HG02981 (cell line): ENCODE measurements at regions not wholly inside any gene's neighbourhood (a gene's known extent, or its start where the extent isn't known, plus 50 kb on each side); places are given as distances from the start of the nearest gene placed in this dataset.
"Not testable (repeated sequence)": the region's sequence is repeated elsewhere in the genome, so short reads cannot be mapped to it uniquely, and the experiment has no call there.

ENCODE experiments used
- ATAC-seq: cut with Tn5 transposase; IDR thresholded peaks from one replicate; pipeline ENCODE4 v1.9.1; 2021; ENCODE audit warnings: mild to moderate bottlenecking, moderate library complexity; ENCODE audit not compliant: unreplicated experiment

GRCh38 chr13:65336916-65337315 lies 1893.2 kb downstream of the PCDH9 start:
- no peak for ATAC-seq

- no peak for ATAC-seq
These were observed 1893.9 kb downstream of the PCDH9 start for GRCh38 chr13:65336087-65336749.

- no peak for ATAC-seq
These were observed 1899.4 kb downstream of the PCDH9 start for GRCh38 chr13:65330691-65331090.

GRCh38 chr13:65330287-65330686 lies 1899.8 kb downstream of the PCDH9 start:
- ATAC-seq, result no peak

- not testable (repeated sequence) for ATAC-seq
These were observed 1906.9 kb downstream of the PCDH9 start for GRCh38 chr13:65323192-65323591.

GRCh38 chr13:65321423-65321822 lies 1908.7 kb downstream of the PCDH9 start:
- not testable (repeated sequence) for ATAC-seq

GRCh38 chr13:65314008-65314407 lies 1916.1 kb downstream of the PCDH9 start:
- ATAC-seq, result no peak

- no peak for ATAC-seq
These were observed 1919.3 kb downstream of the PCDH9 start for GRCh38 chr13:65310663-65311328.

GRCh38 chr13:65309906-65310305 lies 1920.2 kb downstream of the PCDH9 start:
- ATAC-seq, result no peak

GRCh38 chr13:65308729-65309128 lies 1921.4 kb downstream of the PCDH9 start:
- not testable (repeated sequence) for ATAC-seq

GRCh38 chr13:65307056-65307455 lies 1923.1 kb downstream of the PCDH9 start:
- ATAC-seq, result no peak

GRCh38 chr13:65302691-65303090 lies 1927.4 kb downstream of the PCDH9 start:
- no peak for ATAC-seq

- no peak for ATAC-seq
These were observed 1928.6 kb downstream of the PCDH9 start for GRCh38 chr13:65301506-65301905.

- no peak for ATAC-seq
These were observed 1929.9 kb downstream of the PCDH9 start for GRCh38 chr13:65300220-65300619.

GRCh38 chr13:65293530-65294198 lies 1936.5 kb downstream of the PCDH9 start:
- no peak for ATAC-seq

GRCh38 chr13:65292488-65292901 lies 1937.6 kb downstream of the PCDH9 start:
- no peak for ATAC-seq

GRCh38 chr13:65287405-65287804 lies 1942.7 kb downstream of the PCDH9 start:
- ATAC-seq, result no peak

- ATAC-seq, result no peak
These were observed 1954.1 kb downstream of the PCDH9 start for GRCh38 chr13:65275838-65276630.

GRCh38 chr13:65275108-65275507 lies 1955.0 kb downstream of the PCDH9 start:
- ATAC-seq, result no peak

- ATAC-seq, result not testable (repeated sequence)
These were observed 1956.2 kb downstream of the PCDH9 start for GRCh38 chr13:65273811-65274420.

GRCh38 chr13:65268009-65268408 lies 1962.1 kb downstream of the PCDH9 start:
- no peak for ATAC-seq
